ENCODE measurements at regions not wholly inside any gene's neighbourhood (a gene's known extent, or its start where the extent isn't known, plus 50 kb on each side); places are given as distances from the start of the nearest gene placed in this dataset.

DNA sequence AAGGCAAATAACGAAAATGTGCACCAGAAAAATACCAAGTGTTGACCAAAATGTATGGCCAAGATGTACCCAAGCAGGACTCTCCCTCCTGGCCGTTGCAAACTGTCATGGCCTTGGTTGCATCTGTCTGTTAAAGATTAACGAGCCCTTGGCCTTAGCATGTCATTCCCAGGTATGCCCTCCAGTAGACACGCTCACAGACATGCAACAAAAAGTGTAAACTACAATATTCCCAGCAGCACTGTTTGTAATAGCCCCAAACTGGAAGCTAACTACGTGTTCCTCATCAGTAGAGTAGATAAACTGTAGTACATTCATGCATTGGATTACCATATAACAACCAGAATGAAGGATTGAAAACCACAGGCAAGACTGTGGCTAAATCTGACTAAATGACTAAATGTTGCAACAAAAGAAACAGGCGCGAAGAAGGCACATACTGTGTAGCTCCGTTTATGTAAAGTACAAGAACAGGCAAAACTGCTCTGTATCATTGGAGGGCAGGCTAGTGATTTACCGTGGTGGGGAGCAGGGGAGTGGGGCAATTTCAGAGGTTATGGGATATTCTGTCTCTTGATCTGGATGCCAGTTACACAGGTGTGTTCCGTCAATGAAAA lies 232.8 kb upstream of the DIO3 start:
- DNase-seq (ENCODE audit: low read depth), result no peak

DNA sequence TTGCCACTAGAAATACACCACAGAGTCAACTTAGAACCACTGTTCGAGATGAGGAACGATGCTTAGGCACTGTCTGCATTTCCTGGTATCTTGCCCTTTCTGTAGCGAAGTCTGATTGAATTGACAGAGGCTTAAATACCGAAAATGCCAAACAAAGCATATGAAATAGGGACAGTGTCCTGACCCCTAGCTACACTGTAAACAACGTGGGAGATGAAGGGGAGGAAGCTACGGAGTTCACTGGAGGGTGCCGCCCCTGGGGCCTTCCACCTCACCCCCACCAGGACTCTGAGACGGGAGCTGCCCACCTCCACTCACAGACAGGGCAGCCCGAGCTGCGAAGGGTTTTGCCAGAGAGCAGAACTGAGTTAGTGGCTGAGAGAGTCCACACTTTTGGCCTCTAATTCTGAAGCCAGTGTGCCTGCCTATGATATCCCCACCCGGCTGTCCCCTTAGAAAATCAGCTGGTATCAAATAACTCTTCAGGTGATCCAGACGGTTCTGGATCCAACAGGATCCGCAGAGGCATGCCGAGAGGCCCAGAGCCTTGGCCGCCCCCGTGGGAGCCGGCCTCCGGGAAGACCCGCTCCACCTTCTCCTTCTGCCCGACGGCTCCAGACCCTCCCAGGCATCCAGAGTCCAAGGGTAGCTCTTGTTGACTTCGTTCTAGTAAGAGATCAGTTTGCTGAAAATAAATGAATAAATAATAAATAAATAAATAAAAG lies 230.7 kb upstream of the DIO3 start:
- DNase-seq (ENCODE audit: low read depth), result no peak

DNA sequence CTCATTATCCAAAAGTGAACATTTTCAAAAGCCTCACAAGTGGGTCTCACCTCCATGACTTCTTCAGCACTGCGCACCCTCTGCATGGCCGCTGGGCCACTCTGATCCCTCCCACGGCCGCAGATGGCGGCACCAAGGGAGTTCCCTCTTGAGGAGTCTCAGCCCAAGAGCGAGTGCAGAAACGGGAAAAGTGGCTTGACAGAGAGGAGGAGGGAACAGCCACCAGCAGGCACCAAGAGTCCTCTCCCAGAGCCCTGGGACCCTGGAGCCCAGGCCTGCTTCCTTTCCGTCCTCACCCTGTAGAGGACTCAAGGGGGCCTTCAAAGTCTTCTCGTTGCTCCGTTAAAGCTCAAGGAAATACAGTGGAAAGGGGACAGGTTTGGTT lies 230.2 kb upstream of the DIO3 start:
- no peak for DNase-seq (ENCODE audit: low read depth)

DNA sequence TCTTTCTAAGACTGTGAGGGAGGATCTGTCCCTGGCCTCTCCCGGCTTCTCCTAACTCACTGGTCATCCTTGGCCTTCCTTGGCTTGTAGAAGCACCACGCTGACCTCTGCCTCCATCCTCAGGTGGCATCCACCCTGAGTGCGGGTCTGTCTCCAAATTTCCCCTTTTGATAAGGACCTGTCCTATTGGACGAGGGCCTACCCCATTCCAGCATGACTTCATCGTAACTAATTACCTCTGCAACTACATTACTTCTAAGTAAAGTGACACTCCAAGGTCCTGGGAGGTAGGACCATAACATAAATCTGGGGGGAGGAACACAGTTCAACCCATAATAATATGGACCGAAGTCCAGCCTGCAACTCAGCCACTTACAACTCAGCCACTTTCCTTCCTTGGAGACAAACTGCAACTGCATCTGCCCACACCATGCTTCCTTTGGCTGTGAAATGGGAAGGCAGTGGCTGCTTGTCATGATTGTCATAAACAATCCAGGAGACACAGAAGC lies 229.6 kb upstream of the DIO3 start:
- DNase-seq (ENCODE audit: low read depth), result no peak

DNA sequence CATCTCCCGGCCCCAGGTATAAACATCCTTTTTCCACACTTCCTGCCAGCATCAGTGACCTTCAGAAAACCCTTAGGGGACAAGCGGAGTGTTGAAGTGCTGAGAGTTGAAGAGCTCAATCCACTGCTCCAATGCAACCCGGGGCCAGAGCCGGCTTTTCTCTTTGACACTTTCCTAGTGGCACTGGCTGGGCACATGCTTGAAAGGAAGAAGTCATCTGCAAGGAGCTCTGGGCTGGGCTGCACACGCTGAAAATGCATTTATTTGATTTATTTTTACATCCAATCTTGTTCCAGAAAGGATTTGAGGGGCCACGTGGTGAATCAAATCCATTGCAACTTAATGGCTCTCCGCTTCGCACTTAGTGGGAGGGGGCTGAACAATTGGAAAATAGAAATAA lies 229.0 kb upstream of the DIO3 start:
- no peak for DNase-seq (ENCODE audit: low read depth)

DNA sequence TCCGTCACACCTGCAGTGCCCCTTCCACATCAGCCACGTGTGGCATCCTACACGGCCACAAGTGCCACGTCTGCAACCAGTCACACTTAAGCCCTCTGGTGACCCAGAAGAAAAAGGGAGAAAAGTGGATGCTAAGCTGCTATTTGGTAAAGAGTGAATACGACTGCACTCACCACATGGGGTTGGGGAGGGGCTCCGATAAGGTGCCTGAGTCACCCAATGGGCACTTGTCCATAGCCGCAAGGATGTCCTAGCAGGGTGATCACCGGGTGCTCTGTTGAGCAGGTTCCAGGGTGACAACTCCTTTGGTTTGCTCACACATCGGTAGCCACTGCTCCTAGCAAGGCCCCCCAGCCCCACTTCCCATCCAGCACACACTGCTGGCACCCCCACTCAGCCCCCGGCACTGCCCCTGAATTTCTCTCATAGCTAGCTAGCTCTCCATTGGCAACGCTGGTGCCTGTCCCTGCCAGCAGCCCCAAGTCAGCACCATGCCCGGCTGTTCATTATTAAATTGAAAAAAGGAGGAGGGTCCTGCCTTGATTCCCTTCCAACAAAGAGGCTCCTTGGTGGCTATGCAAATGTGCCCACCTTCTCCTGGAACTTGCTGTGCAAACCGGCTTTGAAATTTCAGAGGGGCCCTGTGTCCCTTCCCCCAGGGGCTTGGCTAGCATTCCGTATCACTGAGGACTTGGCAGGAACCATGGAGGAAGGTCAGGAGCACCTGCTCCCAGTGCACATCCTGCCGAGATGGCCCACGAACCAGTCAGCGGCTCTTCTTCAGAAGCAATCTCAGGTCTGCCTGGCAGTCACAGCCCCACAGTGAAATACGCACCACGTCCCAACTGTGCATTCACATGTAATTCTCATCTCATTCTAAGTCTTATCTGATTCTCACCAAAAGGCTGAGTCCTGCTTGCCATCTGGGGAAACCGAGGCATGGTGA lies 227.7 kb upstream of the DIO3 start:
- DNase-seq (ENCODE audit: low read depth), result no peak

DNA sequence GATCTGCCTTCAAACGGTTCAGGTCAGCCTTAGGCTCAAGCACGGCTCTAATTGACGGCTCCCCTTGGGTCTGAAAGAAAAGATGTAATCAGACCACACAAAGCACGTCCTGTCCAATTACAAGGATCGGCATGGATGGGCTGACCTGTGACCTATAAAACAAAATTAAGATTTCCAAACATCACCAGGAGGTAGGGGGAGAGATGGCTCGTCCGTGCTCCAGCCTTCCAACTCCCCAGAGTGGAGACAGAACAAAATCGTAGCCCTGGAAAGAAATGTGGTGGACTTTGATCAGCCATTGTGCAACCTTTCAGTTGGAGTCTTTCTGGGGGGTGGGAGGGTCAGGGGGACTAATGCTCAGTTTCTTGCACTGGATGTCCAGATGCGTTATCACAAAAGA lies 226.6 kb upstream of the DIO3 start:
- no peak for DNase-seq (ENCODE audit: low read depth)

DNA sequence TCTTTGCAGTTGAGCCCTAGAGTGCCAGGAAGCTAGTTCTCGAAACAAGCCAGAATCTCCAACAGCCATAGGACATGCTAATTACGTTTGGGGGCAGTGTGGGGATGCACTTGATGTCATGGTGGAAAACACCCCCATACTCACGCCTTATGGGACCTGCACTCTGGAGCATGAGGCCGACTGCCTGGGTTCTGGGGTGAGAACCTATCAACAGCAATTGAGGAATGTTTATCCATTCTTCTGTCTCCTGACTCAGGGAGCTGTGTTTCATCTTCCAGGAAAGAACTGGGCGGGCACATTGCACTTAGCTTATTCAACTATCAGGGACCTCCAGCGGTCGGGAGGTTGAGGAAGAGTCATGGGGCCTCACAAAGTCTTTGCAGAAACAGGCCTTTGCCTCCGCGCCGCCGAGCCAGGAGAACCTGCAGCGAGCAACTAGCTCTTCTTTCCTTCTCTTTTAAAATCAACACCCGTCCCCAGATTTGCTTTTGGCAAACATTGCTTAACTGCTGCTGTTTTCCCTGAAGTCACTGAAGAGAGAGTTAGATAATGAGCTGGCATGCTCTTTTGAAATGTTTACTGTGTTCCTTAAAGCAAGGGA lies 226.1 kb upstream of the DIO3 start:
- no peak for DNase-seq (ENCODE audit: low read depth)

DNA sequence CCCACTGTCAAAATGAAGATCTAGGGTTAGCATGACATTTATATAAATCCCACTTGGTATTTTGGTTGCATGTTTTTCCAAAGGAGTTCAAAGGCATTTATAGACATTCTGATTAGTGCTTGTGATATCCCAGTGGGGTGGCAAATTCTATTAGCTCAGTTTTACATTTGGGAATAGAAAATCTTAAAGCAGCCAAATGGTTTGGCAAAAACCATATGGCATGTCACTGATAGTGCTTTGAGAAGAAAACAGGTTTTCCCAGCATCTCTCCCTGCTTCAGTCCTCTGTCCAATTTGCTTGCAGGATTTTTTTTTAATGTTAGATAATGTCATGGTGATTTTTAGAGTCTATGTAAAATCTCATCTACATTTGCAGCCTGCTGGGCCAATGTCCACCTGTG lies 225.1 kb upstream of the DIO3 start:
- no peak for DNase-seq (ENCODE audit: low read depth)

DNA sequence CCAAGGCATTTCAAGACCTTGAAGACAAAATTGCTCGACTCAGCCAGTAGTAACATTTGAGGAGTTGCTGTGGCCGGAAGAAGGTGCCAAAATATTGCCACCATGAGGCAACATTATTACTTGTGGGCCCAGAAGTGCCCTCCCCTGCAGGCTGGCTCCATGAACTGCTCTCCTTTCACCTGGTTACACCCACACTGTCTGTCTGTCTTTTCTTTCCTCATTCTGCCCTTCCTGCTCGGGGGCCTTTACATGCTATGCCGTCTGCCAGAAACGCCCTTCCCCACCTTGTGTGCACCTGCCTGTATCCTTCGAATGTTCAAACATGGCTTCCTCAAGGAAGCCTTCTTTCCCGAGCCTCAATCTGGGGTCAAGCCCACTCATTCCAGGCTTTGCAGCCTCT lies 224.2 kb upstream of the DIO3 start:
- DNase-seq (ENCODE audit: low read depth), result no peak

DNA sequence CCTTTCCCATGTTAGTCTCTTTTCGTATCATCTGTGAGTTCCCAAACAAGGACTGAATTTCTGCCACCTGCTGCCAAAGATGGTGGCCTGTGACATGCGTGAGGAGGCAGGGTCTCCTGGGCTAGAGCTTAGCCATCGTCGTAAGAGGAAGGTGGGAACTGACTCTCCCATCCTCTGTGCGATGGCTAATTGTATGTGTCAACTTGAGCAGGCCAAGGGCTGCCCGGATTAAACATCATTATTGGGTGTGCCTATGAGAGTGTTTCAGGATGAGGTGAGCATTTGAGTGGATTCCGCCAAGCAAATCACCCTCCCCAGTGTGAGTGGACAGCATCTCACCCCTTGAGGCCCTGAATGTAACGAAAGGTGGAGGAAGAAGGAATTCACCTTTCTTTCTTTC lies 220.7 kb upstream of the DIO3 start:
- DNase-seq (ENCODE audit: low read depth), result no peak

DNA sequence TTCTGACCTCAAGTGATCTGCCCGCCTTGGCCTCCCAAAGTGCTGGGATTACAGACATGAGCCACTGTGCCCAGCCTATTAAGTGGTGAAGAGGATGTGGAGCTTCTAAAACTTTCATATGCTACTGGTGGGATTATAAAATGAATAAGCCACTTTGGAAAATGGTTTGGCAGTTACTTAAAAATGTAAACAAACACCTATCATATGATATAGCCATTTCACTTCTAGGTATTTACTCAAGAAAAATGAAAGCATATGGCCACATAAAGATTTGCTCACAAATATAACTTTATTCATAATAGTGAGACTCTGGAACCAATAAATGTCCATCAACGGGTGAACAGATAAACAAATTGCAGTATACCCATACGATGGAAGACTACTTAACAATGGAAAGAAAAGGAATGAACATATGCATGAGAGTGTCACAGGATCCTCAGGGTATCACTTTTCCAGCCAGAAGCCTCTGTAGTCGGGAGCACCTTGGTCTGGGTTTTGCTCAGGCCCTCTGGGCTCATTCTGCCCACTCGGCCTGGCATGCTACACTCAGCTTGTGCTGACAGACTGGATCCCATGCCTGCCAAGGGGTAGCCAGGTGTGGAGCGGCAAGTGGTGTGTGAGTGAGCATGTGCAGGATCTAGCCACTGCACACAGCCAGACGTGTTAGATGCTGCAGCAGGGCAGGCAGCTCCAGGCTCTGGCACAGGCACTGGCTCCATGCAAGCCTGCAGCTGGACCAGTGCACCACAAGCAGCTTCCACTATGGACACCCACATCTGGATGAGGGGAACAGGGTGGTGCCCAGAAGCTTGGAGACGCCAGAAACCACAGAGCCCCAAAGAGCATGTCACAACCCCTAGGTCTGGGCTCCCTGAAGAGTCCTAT lies 213.2 kb upstream of the DIO3 start:
- DNase-seq (ENCODE audit: low read depth), result no peak

DNA sequence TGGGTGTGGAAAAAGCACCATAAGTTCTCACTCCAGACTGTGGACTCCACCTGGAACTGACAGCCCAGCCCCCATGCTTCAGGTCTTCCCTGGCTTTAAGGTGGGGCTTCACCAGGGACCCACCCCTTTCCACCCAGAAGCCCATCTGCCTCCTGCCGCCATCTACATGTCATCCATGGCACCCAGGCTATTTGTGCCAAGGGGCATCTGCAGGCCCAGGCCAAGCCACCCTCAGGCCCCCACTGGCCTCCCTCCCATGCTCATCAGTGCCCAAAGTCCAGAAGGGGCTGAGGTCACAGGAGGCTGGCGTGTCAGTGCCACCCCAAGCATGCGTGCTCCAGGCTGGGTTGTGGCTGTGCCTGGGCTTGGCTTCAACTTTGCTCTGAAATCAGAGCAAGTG lies 212.2 kb upstream of the DIO3 start:
- no peak for DNase-seq (ENCODE audit: low read depth)

DNA sequence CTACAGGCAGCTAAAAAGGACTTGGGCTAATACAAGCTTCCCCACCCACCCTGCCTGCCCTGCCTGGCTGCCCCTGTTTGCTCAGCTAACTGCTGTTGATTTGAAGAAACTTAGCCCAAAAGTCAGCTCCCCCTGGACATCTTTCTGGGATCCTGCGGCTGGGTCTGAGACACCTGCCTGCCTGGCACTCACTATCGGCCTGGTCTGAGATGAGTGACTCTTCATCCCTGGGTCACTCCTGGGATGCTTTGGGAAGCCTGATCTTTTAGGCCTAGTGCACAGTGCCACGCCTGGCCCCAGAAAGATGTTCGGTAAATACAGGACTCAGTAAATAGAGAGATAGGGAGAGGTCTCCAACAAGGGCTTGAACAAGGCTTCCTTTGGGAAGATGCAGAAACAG lies 211.3 kb upstream of the DIO3 start:
- DNase-seq (ENCODE audit: low read depth), result no peak

DNA sequence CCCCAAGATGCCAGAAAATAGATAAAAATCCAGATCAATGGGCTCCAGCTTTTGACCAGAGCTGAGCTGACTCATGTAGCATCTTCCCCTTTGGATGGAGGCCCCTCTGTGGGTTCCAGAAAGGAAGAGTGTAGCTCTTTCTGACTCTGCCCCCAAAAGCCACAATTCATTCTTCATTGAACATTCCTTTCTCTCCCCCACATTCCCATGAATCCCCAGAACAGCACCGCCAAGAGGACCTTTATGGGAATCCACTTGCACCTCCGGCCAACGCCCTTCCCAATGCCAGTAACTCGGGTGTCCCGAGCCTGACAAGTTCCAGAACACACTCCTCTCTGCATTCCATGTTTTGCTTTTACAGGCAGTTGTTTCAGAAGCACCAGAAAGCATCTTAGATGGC lies 210.6 kb upstream of the DIO3 start:
- no peak for DNase-seq (ENCODE audit: low read depth)

DNA sequence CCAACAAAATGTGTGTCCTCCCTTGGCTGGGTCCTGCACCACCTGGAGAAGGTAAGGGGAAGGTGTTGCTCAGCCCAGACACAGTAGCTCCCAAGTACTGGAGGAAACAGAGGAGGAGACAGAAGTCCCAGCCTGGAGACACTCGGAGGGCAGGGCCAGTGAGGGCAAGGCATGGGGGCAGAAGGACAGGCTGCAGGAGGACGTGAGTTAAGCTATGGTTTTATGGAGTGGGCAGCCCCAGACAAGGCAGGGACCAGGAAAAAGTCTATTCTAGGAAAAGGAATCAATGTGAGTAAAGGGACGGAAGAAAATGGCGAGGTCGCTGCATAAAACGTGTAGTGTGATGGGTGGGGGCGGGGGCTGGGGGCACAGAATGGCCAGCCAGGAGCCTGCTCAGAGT lies 210.1 kb upstream of the DIO3 start:
- DNase-seq (ENCODE audit: low read depth), result no peak

DNA sequence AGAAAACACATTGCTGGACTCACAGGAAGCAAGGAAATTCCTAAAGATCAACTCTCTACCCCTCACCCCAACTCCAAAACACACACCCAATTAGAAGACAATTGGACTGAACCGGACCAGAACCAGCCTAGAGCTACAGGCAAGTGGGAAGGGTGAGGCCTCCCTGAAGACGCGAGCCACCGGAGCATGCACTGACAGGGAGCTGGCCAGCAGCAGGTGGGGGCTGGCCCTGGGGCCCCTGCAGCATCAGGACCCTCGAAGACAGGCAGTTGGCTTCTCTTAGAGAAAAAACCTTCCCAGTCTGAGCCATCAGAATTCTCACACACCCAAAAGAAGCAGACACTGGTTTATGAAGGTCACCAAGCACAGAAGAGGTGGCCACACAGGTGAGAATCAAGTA lies 209.5 kb upstream of the DIO3 start:
- no peak for DNase-seq (ENCODE audit: low read depth)

DNA sequence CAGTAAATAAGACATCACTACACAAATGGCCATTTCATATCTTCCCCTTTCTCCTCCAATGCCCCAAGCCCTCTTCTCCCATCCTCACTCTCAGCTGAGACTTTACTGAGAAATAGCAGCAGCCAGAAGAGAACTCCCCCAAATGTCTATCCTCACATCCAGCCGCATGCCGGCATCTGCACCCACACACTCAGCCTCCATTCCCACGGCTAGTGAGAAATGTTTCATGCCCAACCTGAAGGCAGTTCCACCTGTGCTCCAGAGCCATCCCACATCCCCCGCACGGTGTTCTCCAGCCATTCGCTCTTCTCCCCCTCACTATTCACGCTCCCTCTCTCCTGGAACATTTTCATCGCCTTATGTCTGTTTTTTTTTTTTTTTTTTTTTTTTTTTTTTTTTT lies 208.7 kb upstream of the DIO3 start:
- DNase-seq (ENCODE audit: low read depth), result no peak

DNA sequence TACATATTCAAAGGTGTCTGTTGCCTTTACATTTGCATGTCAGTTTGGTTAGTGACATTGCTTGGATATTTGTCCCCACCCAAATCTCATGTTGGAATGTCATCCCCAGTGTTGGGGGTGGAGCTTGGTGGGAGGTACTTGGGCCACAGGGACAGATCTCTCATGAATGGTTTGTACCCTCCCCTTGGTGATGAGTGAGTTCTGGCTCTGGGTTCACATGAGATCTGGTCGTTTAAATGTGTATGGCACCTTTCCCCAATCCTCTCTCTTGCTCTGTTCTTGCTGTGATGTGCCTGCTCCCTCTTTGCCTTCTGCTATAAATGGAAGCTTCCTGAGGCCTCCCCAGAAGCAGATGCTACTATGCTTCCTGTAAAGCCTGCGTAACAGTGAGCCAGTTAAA lies 207.9 kb upstream of the DIO3 start:
- no peak for DNase-seq (ENCODE audit: low read depth)

DNA sequence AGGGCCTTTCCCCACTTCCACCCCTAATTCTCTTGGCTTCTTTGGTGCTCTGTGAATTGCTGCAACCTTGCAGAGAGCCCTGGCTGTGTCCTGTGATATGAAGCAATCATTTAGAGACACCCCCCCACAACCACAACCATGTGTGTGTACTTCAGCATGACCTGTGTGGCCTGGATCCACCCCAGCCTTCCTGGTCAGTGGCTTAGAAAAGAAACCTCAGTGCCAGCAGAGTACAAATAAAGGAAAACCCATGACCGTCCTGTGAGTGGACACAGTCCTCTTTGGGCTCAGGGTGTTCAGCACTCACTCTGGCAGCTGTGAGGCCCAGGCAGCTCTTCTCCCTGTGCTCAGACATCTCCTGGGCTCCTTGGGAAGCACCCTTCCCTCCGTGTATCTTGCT lies 206.6 kb upstream of the DIO3 start:
- no peak for DNase-seq (ENCODE audit: low read depth)

DNA sequence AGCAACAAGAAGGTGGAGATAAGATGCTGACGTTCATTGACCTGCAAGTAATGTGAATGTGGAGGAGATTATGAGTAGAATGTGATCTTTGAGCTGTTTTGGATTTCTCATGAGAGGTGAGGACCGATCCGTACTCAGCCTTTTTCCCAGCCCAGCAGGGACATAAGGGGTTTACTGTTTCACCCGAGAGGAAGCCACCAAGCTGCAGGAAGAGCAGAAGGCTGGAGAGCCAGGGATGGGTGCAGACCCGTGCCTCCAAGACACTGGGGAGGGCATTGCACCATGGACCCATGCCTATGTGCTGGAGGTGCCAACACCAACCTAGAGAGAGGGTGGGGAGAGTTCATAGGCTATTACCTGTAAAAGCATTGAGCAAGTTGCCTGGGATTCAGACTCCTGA lies 206.0 kb upstream of the DIO3 start:
- no peak for DNase-seq (ENCODE audit: low read depth)

DNA sequence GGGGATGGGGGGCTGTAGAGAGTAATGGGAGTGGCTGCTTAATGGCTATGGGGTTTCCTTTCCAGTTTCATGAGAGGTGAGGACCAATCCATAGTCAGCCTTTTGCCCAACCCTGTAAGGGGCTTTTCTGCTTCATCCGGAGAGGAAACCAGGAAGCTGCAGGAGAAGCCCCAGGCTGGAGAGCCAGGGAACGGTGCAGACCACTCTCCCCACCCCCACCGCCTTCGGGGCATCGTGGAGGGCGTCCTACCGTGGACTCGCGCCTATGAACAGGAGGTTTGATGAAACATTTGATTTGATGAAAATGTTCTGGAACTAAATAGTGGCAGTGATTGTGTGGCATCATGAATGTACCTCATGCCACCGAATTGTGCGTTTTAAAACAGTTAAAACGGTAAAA lies 204.3 kb upstream of the DIO3 start:
- no peak for DNase-seq (ENCODE audit: low read depth)

Data from HS-27A (cell line).